MG63 (cell line): ENCODE measurements at regions not wholly inside any gene's neighbourhood (a gene's known extent, or its start where the extent isn't known, plus 50 kb on each side); places are given as distances from the start of the nearest gene placed in this dataset.

Experiments
- DNase-seq: peaks from one replicate; pipeline ENCODE4 v3.0.0-alpha.2; 2020
- H3K27me3 ChIP-seq: fragments of 250-450 bp; sonication (Bioruptor Pico); 2 replicates; pipeline ENCODE4 v1.5.1; 2020; ENCODE audit warnings: mild to moderate bottlenecking, moderate library complexity
- H3K36me3 ChIP-seq: fragments of 250-450 bp; sonication (Bioruptor Pico); 2 replicates; pipeline ENCODE4 v1.5.1; 2020; ENCODE audit warnings: mild to moderate bottlenecking, moderate library complexity
- H3K4me3 ChIP-seq: fragments of 250-450 bp; sonication (Bioruptor Pico); 2 replicates; pipeline ENCODE4 v1.5.1; 2020; ENCODE audit warnings: mild to moderate bottlenecking, moderate library complexity
- H3K9me3 ChIP-seq: fragments of 250-450 bp; sonication (Bioruptor Pico); 2 replicates; pipeline ENCODE4 v1.5.1; 2020; ENCODE audit warnings: mild to moderate bottlenecking, moderate library complexity

GRCh38 chr11:43071338-43071737 lies 240.5 kb upstream of the API5 start:
- no peak for DNase-seq
- Histone ChIP-seq H3K36me3 (no peaks in the 10 kb centered on the region), H3K9me3 (0 out of 2 replicates have a peak, but pooled peaks cover 2% of the 10 kb centered on the region), H3K4me3 (no peak overlapping the region), H3K27me3 (peaks cover 10% of the 10 kb centered on the region; the same call in 1 of the 2 replicates)

GRCh38 chr11:43072096-43072495 lies 239.7 kb upstream of the API5 start:
- Histone ChIP-seq H3K27me3 (peaks cover 10% of the 10 kb centered on the region; the same call in 1 of the 2 replicates), H3K36me3 (no peaks in the 10 kb centered on the region), H3K9me3 (0 out of 2 replicates have a peak, but pooled peaks cover 2% of the 10 kb centered on the region), H3K4me3 (no peak overlapping the region)
- no peak for DNase-seq

- no peaks in the 10 kb centered on the region for H3K36me3 ChIP-seq
- H3K4me3 ChIP-seq: no peak overlapping the region
- H3K27me3 ChIP-seq: peaks cover 10% of the 10 kb centered on the region; the same call in 1 of the 2 replicates
- H3K9me3 ChIP-seq: 0 out of 2 replicates have a peak, but pooled peaks cover 2% of the 10 kb centered on the region
- DNase-seq: no peak
These were observed 238.9 kb upstream of the API5 start for GRCh38 chr11:43072911-43073310.

GRCh38 chr11:43074810-43075209 lies 237.0 kb upstream of the API5 start:
- Histone ChIP-seq H3K4me3 (no peak overlapping the region), H3K9me3 (0 out of 2 replicates have a peak, but pooled peaks cover 2% of the 10 kb centered on the region), H3K27me3 (peaks cover 10% of the 10 kb centered on the region), H3K36me3 (no peaks in the 10 kb centered on the region)
- no peak for DNase-seq

- no peak for DNase-seq
- H3K4me3 ChIP-seq: no peak overlapping the region
- peaks cover 2% of the 10 kb centered on the region; the same call in 1 of the 2 replicates for H3K27me3 ChIP-seq
- no peaks in the 10 kb centered on the region; the same call in 1 of the 2 replicates for H3K9me3 ChIP-seq
- no peaks in the 10 kb centered on the region for H3K36me3 ChIP-seq
These were observed 210.7 kb upstream of the API5 start for GRCh38 chr11:43101113-43101512.

- Histone ChIP-seq H3K9me3 (no peaks in the 10 kb centered on the region), H3K36me3 (no peaks in the 10 kb centered on the region), H3K27me3 (peaks cover 22% of the 10 kb centered on the region), H3K4me3 (no peak overlapping the region)
- no peak for DNase-seq
These were observed 195.7 kb upstream of the API5 start for GRCh38 chr11:43116071-43116470.

GRCh38 chr11:43119275-43119970 lies 192.4 kb upstream of the API5 start:
- Histone ChIP-seq H3K27me3 (peaks cover 8% of the 10 kb centered on the region; the same call in 1 of the 2 replicates), H3K36me3 (no peaks in the 10 kb centered on the region), H3K9me3 (no peaks in the 10 kb centered on the region), H3K4me3 (no peak overlapping the region)
- no peak for DNase-seq

- H3K4me3 ChIP-seq: no peak overlapping the region
- H3K36me3 ChIP-seq: no peaks in the 10 kb centered on the region
- peaks cover 2% of the 10 kb centered on the region; the same call in 1 of the 2 replicates for H3K27me3 ChIP-seq
- no peaks in the 10 kb centered on the region for H3K9me3 ChIP-seq
- no peak for DNase-seq
These were observed 189.2 kb upstream of the API5 start for GRCh38 chr11:43122546-43122945.

GRCh38 chr11:43123443-43123842 lies 188.4 kb upstream of the API5 start:
- no peaks in the 10 kb centered on the region for H3K36me3 ChIP-seq
- H3K4me3 ChIP-seq: no peak overlapping the region
- H3K9me3 ChIP-seq: no peaks in the 10 kb centered on the region
- peaks cover 2% of the 10 kb centered on the region; the same call in 1 of the 2 replicates for H3K27me3 ChIP-seq
- no peak for DNase-seq

GRCh38 chr11:43124272-43124935 lies 187.4 kb upstream of the API5 start:
- H3K36me3 ChIP-seq: no peaks in the 10 kb centered on the region
- H3K27me3 ChIP-seq: peaks cover 6% of the 10 kb centered on the region
- no peak overlapping the region for H3K4me3 ChIP-seq
- DNase-seq: no peak
- H3K9me3 ChIP-seq: no peaks in the 10 kb centered on the region

- H3K27me3 ChIP-seq: peaks cover 5% of the 10 kb centered on the region; the same call in 1 of the 2 replicates
- H3K9me3 ChIP-seq: no peaks in the 10 kb centered on the region
- DNase-seq: no peak
- H3K4me3 ChIP-seq: no peak overlapping the region
- no peaks in the 10 kb centered on the region for H3K36me3 ChIP-seq
These were observed 182.5 kb upstream of the API5 start for GRCh38 chr11:43129329-43129728.

- Histone ChIP-seq H3K27me3 (peaks cover 5% of the 10 kb centered on the region; the same call in 1 of the 2 replicates), H3K4me3 (no peak overlapping the region), H3K36me3 (no peaks in the 10 kb centered on the region), H3K9me3 (no peaks in the 10 kb centered on the region)
- no peak for DNase-seq
These were observed 181.2 kb upstream of the API5 start for GRCh38 chr11:43130616-43131015.

GRCh38 chr11:43135966-43136534 lies 175.7 kb upstream of the API5 start:
- H3K36me3 ChIP-seq: no peaks in the 10 kb centered on the region
- H3K27me3 ChIP-seq: no peaks in the 10 kb centered on the region
- H3K9me3 ChIP-seq: no peaks in the 10 kb centered on the region
- no peak for DNase-seq
- H3K4me3 ChIP-seq: no peak overlapping the region

GRCh38 chr11:43138621-43139140 lies 173.1 kb upstream of the API5 start:
- H3K27me3 ChIP-seq: no peaks in the 10 kb centered on the region
- no peaks in the 10 kb centered on the region for H3K9me3 ChIP-seq
- H3K36me3 ChIP-seq: no peaks in the 10 kb centered on the region
- no peak overlapping the region for H3K4me3 ChIP-seq
- DNase-seq: no peak

GRCh38 chr11:43145653-43146052 lies 166.1 kb upstream of the API5 start:
- no peaks in the 10 kb centered on the region for H3K27me3 ChIP-seq

GRCh38 chr11:43150697-43151096 lies 161.1 kb upstream of the API5 start:
- Histone ChIP-seq H3K27me3 (no peaks in the 10 kb centered on the region), H3K4me3 (no peak overlapping the region), H3K36me3 (no peaks in the 10 kb centered on the region), H3K9me3 (no peaks in the 10 kb centered on the region)
- DNase-seq: no peak

More at GRCh38 chr11:43145653-43146052, 166.1 kb upstream of the API5 start:
- no peaks in the 10 kb centered on the region for H3K36me3 ChIP-seq
- no peaks in the 10 kb centered on the region for H3K9me3 ChIP-seq
- DNase-seq: no peak
- no peak overlapping the region for H3K4me3 ChIP-seq

GRCh38 chr11:43164831-43165230 lies 147.0 kb upstream of the API5 start:
- Histone ChIP-seq H3K9me3 (no peaks in the 10 kb centered on the region), H3K36me3 (no peaks in the 10 kb centered on the region), H3K4me3 (no peak overlapping the region), H3K27me3 (no peaks in the 10 kb centered on the region)
- DNase-seq: no peak
